Loucy (cell line): ENCODE measurements at regions not wholly inside any gene's neighbourhood (a gene's known extent, or its start where the extent isn't known, plus 50 kb on each side); places are given as distances from the start of the nearest gene placed in this dataset.

ENCODE experiments used
- H2AFZ ChIP-seq: fragments of 200-600 bp; sonication (generic); 2 replicates; pipeline ENCODE4 v1.6.0; 2016; ENCODE audit warnings: antibody characterized with exemption, mild to moderate bottlenecking, low read length, moderate library complexity
- H3F3A ChIP-seq: fragments of 200-600 bp; 2 replicates; pipeline ENCODE4 v1.6.0; 2016; ENCODE audit warnings: antibody characterized with exemption, low read depth, mild to moderate bottlenecking
- H3K27me3 ChIP-seq: fragments of 200-600 bp; sonication (generic); 2 replicates; pipeline ENCODE4 v1.6.1; 2014; ENCODE audit warnings: low read length, mild to moderate bottlenecking; ENCODE audit not compliant: insufficient read depth, poor library complexity, severe bottlenecking
- H3K36me3 ChIP-seq: fragments of 200-600 bp; sonication (generic); 2 replicates; pipeline ENCODE4 v1.6.1; 2016; ENCODE audit warnings: low read length; ENCODE audit not compliant: insufficient read depth
- H3K4me1 ChIP-seq: fragments of 200-600 bp; sonication (generic); 2 replicates; pipeline ENCODE4 v1.5.1; 2014; ENCODE audit warnings: low read length, mild to moderate bottlenecking; ENCODE audit not compliant: insufficient read depth, poor library complexity, severe bottlenecking
- H3K4me2 ChIP-seq: fragments of 200-600 bp; sonication (generic); 2 replicates; pipeline ENCODE4 v1.6.0; 2014; ENCODE audit warnings: antibody characterized with exemption, low read length, low read depth, mild to moderate bottlenecking; ENCODE audit not compliant: poor library complexity, severe bottlenecking
- H3K4me3 ChIP-seq: fragments of 200-600 bp; sonication (generic); 2 replicates; pipeline ENCODE4 v1.5.1; 2014; ENCODE audit warnings: low read length, mild to moderate bottlenecking, mixed read lengths; ENCODE audit not compliant: poor library complexity, severe bottlenecking
- H3K79me2 ChIP-seq: fragments of 200-600 bp; sonication (generic); 2 replicates; pipeline ENCODE4 v1.6.1; 2014; ENCODE audit warnings: low read length; ENCODE audit not compliant: insufficient read depth
- H3K9ac ChIP-seq: fragments of 200-600 bp; sonication (generic); 2 replicates; pipeline ENCODE4 v1.6.0; 2014; ENCODE audit warnings: mild to moderate bottlenecking, low read depth, low read length, moderate library complexity; ENCODE audit not compliant: poor library complexity, severe bottlenecking
- H3K9me2 ChIP-seq: fragments of 200-600 bp; sonication (generic); replicated peaks from 2 replicates; pipeline ENCODE4 v1.6.1; 2016; ENCODE audit warnings: low read depth, low read length, mixed read lengths
- H3K9me3 ChIP-seq: fragments of 200-600 bp; sonication (generic); 2 replicates; pipeline ENCODE4 v1.6.1; 2014; ENCODE audit warnings: mild to moderate bottlenecking, antibody characterized with exemption, low read length, low read depth; ENCODE audit not compliant: insufficient read depth
- H4K20me1 ChIP-seq: fragments of 200-600 bp; sonication (generic); 2 replicates; pipeline ENCODE4 v1.6.0; 2014; ENCODE audit warnings: antibody characterized with exemption, low read length, mild to moderate bottlenecking; ENCODE audit not compliant: insufficient read depth, poor library complexity, severe bottlenecking
- EZH2phosphoT487 ChIP-seq: fragments of 200-600 bp; IDR thresholded peaks from 2 replicates; pipeline ENCODE4 v1.6.1; 2018; ENCODE audit warnings: antibody characterized with exemption, mild to moderate bottlenecking, moderate library complexity, borderline replicate concordance
- TF ChIP-seq, protein P1 (sequence below): fragments of 200-600 bp; sonication (generic); conservative IDR thresholded peaks from 2 replicates; pipeline ENCODE4 v1.5.1; 2014; ENCODE audit warnings: mild to moderate bottlenecking, antibody characterized with exemption, low read length

DNA sequence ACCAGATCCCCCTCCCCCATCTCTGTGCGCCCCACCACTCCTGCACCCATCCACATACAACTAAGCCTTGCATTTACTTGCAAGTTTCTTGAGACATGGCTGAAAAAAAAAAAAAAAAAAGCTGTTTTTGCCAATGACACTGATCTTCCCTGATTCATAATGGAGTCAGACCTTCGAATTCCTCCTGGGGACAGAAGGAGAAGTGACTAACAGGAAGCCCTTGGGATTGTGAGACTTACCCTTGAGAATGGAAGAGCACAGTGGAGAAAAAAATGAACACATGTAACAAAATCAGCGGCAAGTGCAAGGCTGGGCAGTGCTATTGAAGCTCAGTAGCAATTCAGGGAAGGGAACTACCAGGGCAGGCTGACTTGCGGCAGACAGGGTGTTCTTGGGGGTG is 288.4 kb downstream of the BCOR start:
- Histone ChIP-seq H4K20me1 (no peaks in the 10 kb centered on the region), H3K9ac (no peak overlapping the region), H3K27me3 (no peaks in the 10 kb centered on the region), H2AFZ (no peak overlapping the region), H3K36me3 (no peaks in the 10 kb centered on the region), H3K4me2 (no peak overlapping the region), H3F3A (no peaks in the 10 kb centered on the region), H3K4me1 (no peaks in the 10 kb centered on the region), H3K79me2 (no peaks in the 10 kb centered on the region), H3K9me2 (no peaks in the 10 kb centered on the region), H3K9me3 (no peaks in the 10 kb centered on the region), H3K4me3 (no peak overlapping the region)
- TF ChIP-seq, protein P1, sequence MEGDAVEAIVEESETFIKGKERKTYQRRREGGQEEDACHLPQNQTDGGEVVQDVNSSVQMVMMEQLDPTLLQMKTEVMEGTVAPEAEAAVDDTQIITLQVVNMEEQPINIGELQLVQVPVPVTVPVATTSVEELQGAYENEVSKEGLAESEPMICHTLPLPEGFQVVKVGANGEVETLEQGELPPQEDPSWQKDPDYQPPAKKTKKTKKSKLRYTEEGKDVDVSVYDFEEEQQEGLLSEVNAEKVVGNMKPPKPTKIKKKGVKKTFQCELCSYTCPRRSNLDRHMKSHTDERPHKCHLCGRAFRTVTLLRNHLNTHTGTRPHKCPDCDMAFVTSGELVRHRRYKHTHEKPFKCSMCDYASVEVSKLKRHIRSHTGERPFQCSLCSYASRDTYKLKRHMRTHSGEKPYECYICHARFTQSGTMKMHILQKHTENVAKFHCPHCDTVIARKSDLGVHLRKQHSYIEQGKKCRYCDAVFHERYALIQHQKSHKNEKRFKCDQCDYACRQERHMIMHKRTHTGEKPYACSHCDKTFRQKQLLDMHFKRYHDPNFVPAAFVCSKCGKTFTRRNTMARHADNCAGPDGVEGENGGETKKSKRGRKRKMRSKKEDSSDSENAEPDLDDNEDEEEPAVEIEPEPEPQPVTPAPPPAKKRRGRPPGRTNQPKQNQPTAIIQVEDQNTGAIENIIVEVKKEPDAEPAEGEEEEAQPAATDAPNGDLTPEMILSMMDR = no peak
- no peak for TF ChIP-seq EZH2phosphoT487

DNA sequence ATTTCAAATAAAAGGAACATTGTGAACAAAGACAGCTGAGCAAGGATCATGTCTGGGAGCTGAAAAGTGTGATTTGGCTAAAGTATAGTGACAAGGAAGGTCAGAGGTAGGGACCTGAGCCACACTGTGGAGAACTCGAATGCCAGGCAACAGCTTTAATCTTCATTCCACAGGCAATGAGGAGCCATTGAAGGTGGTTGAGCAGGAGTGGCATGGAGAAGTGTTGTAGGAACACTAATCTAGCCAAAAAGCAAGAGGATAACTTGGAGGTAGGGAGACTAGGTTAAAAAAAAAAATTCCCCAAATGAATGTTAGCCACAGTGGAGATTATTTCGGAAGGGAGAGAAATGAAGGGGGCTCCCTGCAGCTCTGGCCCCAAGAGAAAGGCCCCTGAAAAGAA is 286.9 kb downstream of the BCOR start:
- H3F3A ChIP-seq = no peaks in the 10 kb centered on the region
- no peak for TF ChIP-seq EZH2phosphoT487
- TF ChIP-seq, protein P1 = no peak

DNA sequence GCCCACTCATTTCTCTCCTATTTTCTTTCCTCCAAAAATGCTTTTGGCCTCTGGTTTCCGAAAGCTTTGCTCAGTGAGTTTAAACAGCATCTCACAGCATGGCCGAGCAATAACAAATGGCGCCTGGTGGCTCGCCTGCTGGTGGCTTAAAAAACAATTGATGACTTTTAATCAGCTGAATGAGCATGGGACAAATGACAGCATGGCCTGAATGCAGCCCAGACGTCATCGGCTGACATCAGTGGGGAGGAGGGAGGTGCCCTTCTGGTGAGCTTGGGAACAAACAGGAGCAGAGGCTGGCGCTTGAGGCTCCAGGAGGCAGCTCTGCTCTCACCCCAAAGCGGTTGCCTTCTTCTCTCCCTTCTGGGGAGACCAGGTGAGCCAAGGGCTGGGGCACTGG is 286.4 kb downstream of the BCOR start:
- no peak overlapping the region for H3K4me3 ChIP-seq
- no peak overlapping the region for H3K9ac ChIP-seq
- H3K36me3 ChIP-seq = no peaks in the 10 kb centered on the region
- H3K9me3 ChIP-seq = no peaks in the 10 kb centered on the region
- H4K20me1 ChIP-seq = no peaks in the 10 kb centered on the region
- H3K79me2 ChIP-seq = no peaks in the 10 kb centered on the region
- no peaks in the 10 kb centered on the region for H3K27me3 ChIP-seq
- peaks cover 10% of the 10 kb centered on the region for H3K4me1 ChIP-seq
- H3F3A ChIP-seq = no peaks in the 10 kb centered on the region
- no peak for TF ChIP-seq EZH2phosphoT487
- TF ChIP-seq, protein P1 = no peak
- no peak overlapping the region for H3K4me2 ChIP-seq
- H3K9me2 ChIP-seq = no peaks in the 10 kb centered on the region
- no peak overlapping the region for H2AFZ ChIP-seq

More for the DNA sequence above, 286.9 kb downstream of the BCOR start:
- H3K36me3 ChIP-seq = no peaks in the 10 kb centered on the region
- no peaks in the 10 kb centered on the region for H3K79me2 ChIP-seq
- no peaks in the 10 kb centered on the region for H4K20me1 ChIP-seq
- no peak overlapping the region for H2AFZ ChIP-seq
- H3K4me3 ChIP-seq = no peak overlapping the region
- H3K9ac ChIP-seq = no peak overlapping the region
- H3K4me1 ChIP-seq = peaks cover 9% of the 10 kb centered on the region
- no peak overlapping the region for H3K4me2 ChIP-seq
- H3K27me3 ChIP-seq = no peaks in the 10 kb centered on the region
- no peaks in the 10 kb centered on the region for H3K9me3 ChIP-seq
- H3K9me2 ChIP-seq = no peaks in the 10 kb centered on the region
